Endothelial cell of umbilical vein (primary cell): ENCODE measurements at regions not wholly inside any gene's neighbourhood (a gene's known extent, or its start where the extent isn't known, plus 50 kb on each side); places are given as distances from the start of the nearest gene placed in this dataset.

Experiments
- BruUV-seq: library from RNA; stranded (reverse); fragments of 400-500 nt; replicated peaks from 2 replicates; lab custom pipeline; 2021; lab: Mats Ljungman, UMichigan
- CTCF ChIA-PET: fragments of 300-600, 350-600 bp; sonication (Branson Sonifier 250); formaldehyde crosslinking; loops from one replicate; lab custom pipeline; 2021; ENCODE audit warnings: antibody characterized with exemption, inconsistent platforms; lab: Charles Lee
- POLR2A ChIA-PET: fragments of 300-600, 350-600 bp; sonication (Branson Sonifier 250); formaldehyde crosslinking; loops from one replicate; lab custom pipeline; 2021; ENCODE audit warnings: antibody characterized with exemption, inconsistent platforms; lab: Charles Lee
- DNase-seq: peaks from one replicate; pipeline ENCODE4 v3.0.0-alpha.2; 2011; ENCODE audit warnings: low read depth, low spot score
- FAIRE-seq: peaks from 2 replicates; lab custom pipeline; 2011; peaks lifted over from hg19 to GRCh38; lab: Jason Lieb, UNC
- H2AFZ ChIP-seq: 2 replicates; pipeline ENCODE4 v1.6.0; 2012; ENCODE audit warnings: low read depth, low read length, control low read depth, inconsistent platforms
- H3K27ac ChIP-seq: 2 replicates; pipeline ENCODE4 v1.5.1; 2011; ENCODE audit warnings: low read depth, mild to moderate bottlenecking, control low read depth, low read length, moderate library complexity; ENCODE audit not compliant: insufficient read depth
- H3K27me3 ChIP-seq, 2 experiments: 2 replicates each; pipeline versions ENCODE4 v1.6.0 to v1.6.1; 2011; ENCODE audit warnings: low read length in 2 of 2, mixed read lengths in 1 of 2; ENCODE audit not compliant: control insufficient read depth in 2 of 2, insufficient read depth in 2 of 2
- H3K36me3 ChIP-seq, 2 experiments: 2 replicates in 1 of 2; 3 replicates in 1 of 2; pipeline ENCODE4 v1.5.1; 2011; ENCODE audit warnings: low read length in 2 of 2, mild to moderate bottlenecking in 1 of 2, moderate library complexity in 1 of 2; ENCODE audit not compliant: control insufficient read depth in 2 of 2, insufficient read depth in 2 of 2; ENCODE audit errors: extremely low read depth in 1 of 2
- H3K4me1 ChIP-seq: 3 replicates; pipeline ENCODE4 v1.5.1; 2011; ENCODE audit warnings: mild to moderate bottlenecking, low read length; ENCODE audit not compliant: control insufficient read depth, insufficient read depth; ENCODE audit errors: extremely low read depth
- H3K4me2 ChIP-seq: 2 replicates; pipeline ENCODE4 v1.6.1; 2011; ENCODE audit warnings: low read length, control low read depth, mixed read lengths; ENCODE audit not compliant: insufficient read depth
- H3K4me3 ChIP-seq, 3 experiments: fragments of 200-600 bp in 1 of 3; sonication (generic), shearing (Covaris generic) in 1 of 3; replicated peaks in 1 of 3; 2 replicates each; pipeline ENCODE4 v1.5.1; 2011 to 2016; ENCODE audit warnings: control low read depth in 3 of 3, low read length in 3 of 3, mild to moderate bottlenecking in 2 of 3, inconsistent platforms in 1 of 3, low read depth in 1 of 3, moderate library complexity in 1 of 3; ENCODE audit not compliant: insufficient read depth in 1 of 3
- H3K79me2 ChIP-seq: 2 replicates; pipeline ENCODE4 v1.6.0; 2012; ENCODE audit warnings: low read length, inconsistent platforms; ENCODE audit not compliant: control insufficient read depth, insufficient read depth
- H3K9ac ChIP-seq: replicated peaks from 2 replicates; pipeline ENCODE3; 2011; ENCODE audit warnings: low read length, control low read depth; ENCODE audit not compliant: insufficient read depth; ENCODE audit errors: extremely low read depth
- H3K9me1 ChIP-seq: replicated peaks from 3 replicates; pipeline ENCODE4 v1.6.0; 2011; ENCODE audit warnings: mild to moderate bottlenecking, low read length; ENCODE audit not compliant: control insufficient read depth, insufficient read depth; ENCODE audit errors: extremely low read depth
- H3K9me3 ChIP-seq: replicated peaks from 2 replicates; pipeline ENCODE4 v1.5.1; 2012; ENCODE audit warnings: low read length, inconsistent platforms; ENCODE audit not compliant: control insufficient read depth, insufficient read depth
- H4K20me1 ChIP-seq: replicated peaks from 2 replicates; pipeline ENCODE3; 2011; ENCODE audit warnings: mild to moderate bottlenecking, low read length; ENCODE audit not compliant: control insufficient read depth, insufficient read depth; ENCODE audit errors: extremely low read depth
- FOS ChIP-seq: IDR thresholded peaks from 2 replicates; pipeline ENCODE4 v1.6.1; 2011; ENCODE audit warnings: mild to moderate bottlenecking, low read length, moderate library complexity, borderline replicate concordance; ENCODE audit not compliant: insufficient read depth
- JUN ChIP-seq: IDR thresholded peaks from 2 replicates; pipeline ENCODE4 v1.6.1; 2011; ENCODE audit warnings: borderline replicate concordance, low read depth; ENCODE audit not compliant: insufficient read length, insufficient read depth
- MYC ChIP-seq: IDR thresholded peaks from one replicate; pipeline ENCODE4 v1.6.1; 2011; ENCODE audit warnings: mild to moderate bottlenecking, low read depth, low read length
- POLR2A ChIP-seq: IDR thresholded peaks from 2 replicates; pipeline ENCODE4 v1.6.1; 2012; ENCODE audit warnings: low read depth, mild to moderate bottlenecking, control low read depth, low read length
- dilution Hi-C: fragments of 300-500 bp; cut with MboI; formaldehyde crosslinking; loops from one replicate; pipeline ENCODE4 v1.15.0; 2019; ENCODE audit warnings: low sequenced_read_pairs; ENCODE audit not compliant: extremely low pct_ligation_motif_present
- intact Hi-C: fragments of 100-400 bp; cut with micrococcal nuclease; formaldehyde crosslinking; loops from one replicate; pipeline ENCODE4 v1.10.0; 2022
- TF ChIP-seq, protein P1 (sequence below), 2 donors: IDR thresholded peaks; 1 replicate in 1 of 2; 2 replicates in 1 of 2; pipeline ENCODE4 v1.5.1; 2011; ENCODE audit warnings: low read length in 2 of 2, mild to moderate bottlenecking in 2 of 2, moderate library complexity in 2 of 2, control low read depth in 1 of 2, inconsistent platforms in 1 of 2, low read depth in 1 of 2; ENCODE audit not compliant: insufficient read depth in 1 of 2; ENCODE audit errors: extremely low read depth in 1 of 2
- TF ChIP-seq, protein P2 (sequence below): IDR thresholded peaks from 2 replicates; pipeline ENCODE4 v1.6.1; 2011; ENCODE audit not compliant: insufficient read depth, insufficient read length

- no peaks in the 10 kb centered on the region for H3K4me1 ChIP-seq
- H3K79me2 ChIP-seq: no peaks in the 10 kb centered on the region
- no peak overlapping the region for H3K9ac ChIP-seq
- no peak overlapping the region for H3K4me3 ChIP-seq
- peaks cover 5% of the 10 kb centered on the region for H3K9me3 ChIP-seq
- no peak overlapping the region for H3K4me2 ChIP-seq
- no peak overlapping the region for H2AFZ ChIP-seq
- intact Hi-C loops (no loop called here), dilution Hi-C loops (no loop called here)
- no TSS peak for BruUV-seq
- no peak overlapping the region for H3K27ac ChIP-seq
- ChIA-PET CTCF (interaction anchor here (1.2 kb wide), 1 partner anchor 15 kb away, joined by 3 read pairs; no protein-coding TSS in a partner anchor), POLR2A (no interaction called here)
- FAIRE-seq (no peak), DNase-seq (no peak)
- H3K36me3 ChIP-seq: no peaks in the 10 kb centered on the region
- TF ChIP-seq JUN (no peak), FOS (no peak), MYC (no peak), POLR2A (no peak)
- TF ChIP-seq, protein P1, sequence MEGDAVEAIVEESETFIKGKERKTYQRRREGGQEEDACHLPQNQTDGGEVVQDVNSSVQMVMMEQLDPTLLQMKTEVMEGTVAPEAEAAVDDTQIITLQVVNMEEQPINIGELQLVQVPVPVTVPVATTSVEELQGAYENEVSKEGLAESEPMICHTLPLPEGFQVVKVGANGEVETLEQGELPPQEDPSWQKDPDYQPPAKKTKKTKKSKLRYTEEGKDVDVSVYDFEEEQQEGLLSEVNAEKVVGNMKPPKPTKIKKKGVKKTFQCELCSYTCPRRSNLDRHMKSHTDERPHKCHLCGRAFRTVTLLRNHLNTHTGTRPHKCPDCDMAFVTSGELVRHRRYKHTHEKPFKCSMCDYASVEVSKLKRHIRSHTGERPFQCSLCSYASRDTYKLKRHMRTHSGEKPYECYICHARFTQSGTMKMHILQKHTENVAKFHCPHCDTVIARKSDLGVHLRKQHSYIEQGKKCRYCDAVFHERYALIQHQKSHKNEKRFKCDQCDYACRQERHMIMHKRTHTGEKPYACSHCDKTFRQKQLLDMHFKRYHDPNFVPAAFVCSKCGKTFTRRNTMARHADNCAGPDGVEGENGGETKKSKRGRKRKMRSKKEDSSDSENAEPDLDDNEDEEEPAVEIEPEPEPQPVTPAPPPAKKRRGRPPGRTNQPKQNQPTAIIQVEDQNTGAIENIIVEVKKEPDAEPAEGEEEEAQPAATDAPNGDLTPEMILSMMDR (IDR thresholded peaks at IDR 0.05; ENCODE audit: extremely low read depth in 1 of 2, insufficient read depth in 1 of 2, low read depth in 1 of 2, low read length in 2 of 2): no peak
- TF ChIP-seq, protein P2, sequence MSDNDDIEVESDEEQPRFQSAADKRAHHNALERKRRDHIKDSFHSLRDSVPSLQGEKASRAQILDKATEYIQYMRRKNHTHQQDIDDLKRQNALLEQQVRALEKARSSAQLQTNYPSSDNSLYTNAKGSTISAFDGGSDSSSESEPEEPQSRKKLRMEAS: no peak
- H3K27me3 ChIP-seq: no peaks in the 10 kb centered on the region
- H3K9me1 ChIP-seq: no peaks in the 10 kb centered on the region
- H4K20me1 ChIP-seq: no peaks in the 10 kb centered on the region
These were observed 349.4 kb upstream of the POU3F3 start for GRCh38 chr2:104504331-104505073.
